ENCODE measurements at regions not wholly inside any gene's neighbourhood (a gene's known extent, or its start where the extent isn't known, plus 50 kb on each side); places are given as distances from the start of the nearest gene placed in this dataset.

DNA sequence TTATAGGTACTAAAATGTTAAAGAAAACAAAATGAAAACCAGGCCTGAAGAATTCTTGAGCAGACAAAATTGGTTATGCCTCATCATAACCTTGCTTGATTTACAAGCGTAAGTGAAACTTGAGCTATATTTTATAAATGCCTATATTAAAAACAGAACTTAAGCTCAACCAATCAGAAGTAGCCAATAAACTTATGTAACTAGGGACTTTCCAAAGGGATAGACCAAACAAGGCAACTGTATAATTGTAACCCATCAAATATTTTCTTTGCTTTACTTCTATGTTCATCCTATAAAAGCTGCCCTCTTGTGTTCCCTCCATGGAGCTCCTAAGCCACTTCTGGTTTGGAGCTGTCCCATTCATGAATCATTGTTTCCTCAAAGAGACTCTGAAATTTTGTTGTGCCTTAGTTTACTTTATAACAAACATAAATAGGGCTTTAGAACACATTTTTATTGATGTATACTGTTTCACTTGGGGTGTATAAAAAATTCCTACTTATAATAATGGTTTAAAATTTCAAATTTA lies 101.6 kb upstream of the CARMIL1 start:
- Histone ChIP-seq H4K8ac (ENCODE audit: extremely low read depth, insufficient read depth, low read length) (no peak overlapping the region), H2BK12ac (ENCODE audit: low read depth, low read length) (no peak overlapping the region), H3K27me3 (replicated peaks in 1 of 4; ENCODE audit: control insufficient read depth in 3 of 4, extremely low read depth in 1 of 4, insufficient read depth in 3 of 4, low read length in 3 of 4) (no peaks in the 10 kb centered on the region), H2BK20ac (ENCODE audit: low read length) (no peak overlapping the region), H2AK5ac (ENCODE audit: low read depth, low read length) (no peak overlapping the region), H3K23me2 (ENCODE audit: low read depth, low read length) (no peaks in the 10 kb centered on the region; the same call in 1 of the 2 replicates), H3K18ac (ENCODE audit: extremely low read depth, low read length) (no peak overlapping the region), H3K4me3 (ENCODE audit: extremely low read depth in 1 of 4, insufficient read depth in 2 of 4, low read depth in 3 of 4, low read length in 4 of 4) (no peak overlapping the region), H3K4ac (replicated peaks; ENCODE audit: insufficient read length, low read depth, low read length) (no peak overlapping the region), H3K14ac (ENCODE audit: insufficient read length) (no peak overlapping the region), H3K9ac (replicated peaks in 1 of 4; ENCODE audit: extremely low read depth in 1 of 4, low read depth in 3 of 4, low read length in 3 of 4) (no peak overlapping the region), H3K56ac (replicated peaks; ENCODE audit: insufficient read length, low read depth, low read length) (no peak overlapping the region), H3K9me3 (ENCODE audit: insufficient read depth in 2 of 2, low read depth in 1 of 2, low read length in 1 of 2) (no peaks in the 10 kb centered on the region), H3K4me1 (replicated peaks in 1 of 4; ENCODE audit: control insufficient read depth in 3 of 4, insufficient read depth in 4 of 4, low read length in 3 of 4) (no peaks in the 10 kb centered on the region), H4K91ac (replicated peaks; ENCODE audit: insufficient read length, low read length) (no peak overlapping the region), H3K23ac (ENCODE audit: insufficient read length) (no peak overlapping the region), H2BK15ac (ENCODE audit: low read length) (no peak overlapping the region), H2AFZ (ENCODE audit: low read length) (no peak overlapping the region), H3K27ac (ENCODE audit: low read depth, low read length) (no peak overlapping the region), H2BK120ac (replicated peaks; ENCODE audit: low read depth, low read length) (no peak overlapping the region), H3K4me2 (ENCODE audit: insufficient read depth in 1 of 2, low read depth in 2 of 2, low read length in 2 of 2) (no peak overlapping the region), H4K20me1 (replicated peaks in 1 of 2; ENCODE audit: control insufficient read depth in 1 of 2, insufficient read depth in 2 of 2, low read length in 2 of 2) (no peaks in the 10 kb centered on the region), H3K36me3 (ENCODE audit: control insufficient read depth in 2 of 4, insufficient read depth in 4 of 4, low read length in 3 of 4) (no peaks in the 10 kb centered on the region), H3K79me1 (ENCODE audit: low read depth, low read length) (no peaks in the 10 kb centered on the region), H3K79me2 (ENCODE audit: control insufficient read depth in 1 of 2, insufficient read depth in 2 of 2, low read length in 2 of 2) (no peaks in the 10 kb centered on the region), H2BK5ac (ENCODE audit: low read depth, low read length) (no peak overlapping the region), H4K5ac (ENCODE audit: insufficient read length, low read depth, low read length) (no peak overlapping the region)
- 94% methylated on average over 1 of the region's 1 CpG; no CpG with 5 or more reads in 1 of the 2 experiments for WGBS, 2 experiments (ENCODE audit: extremely low coverage in 1 of 2, insufficient coverage in 1 of 2, insufficient read length in 1 of 2, insufficient replicate concordance in 2 of 2, low coverage in 1 of 2, low lambda C conversion rate in 2 of 2, missing lambda C conversion rate in 1 of 2)
- no peak for FAIRE-seq
- no peak for DNase-seq (ENCODE audit: low read depth in 1 of 2, low spot score in 2 of 2)
- no peak for TF ChIP-seq ZNF274 (IDR thresholded peaks at IDR 0.05; ENCODE audit: borderline replicate concordance, extremely low read depth, low read length)
- no peak for TF ChIP-seq SP4 (IDR thresholded peaks at IDR 0.05; ENCODE audit: low read length)
- ChIA-PET CTCF (ENCODE audit: partially characterized antibody) (interaction anchor here (1.0 to 1.2 kb wide), 2 partner anchors 88 to 244 kb away, joined by 3 read pairs; no protein-coding TSS in a partner anchor), POLR2A (ENCODE audit: partially characterized antibody) (no interaction called here)

Measured in H1 (cell line).